ENCODE measurements at regions not wholly inside any gene's neighbourhood (a gene's known extent, or its start where the extent isn't known, plus 50 kb on each side); places are given as distances from the start of the nearest gene placed in this dataset.

DNA sequence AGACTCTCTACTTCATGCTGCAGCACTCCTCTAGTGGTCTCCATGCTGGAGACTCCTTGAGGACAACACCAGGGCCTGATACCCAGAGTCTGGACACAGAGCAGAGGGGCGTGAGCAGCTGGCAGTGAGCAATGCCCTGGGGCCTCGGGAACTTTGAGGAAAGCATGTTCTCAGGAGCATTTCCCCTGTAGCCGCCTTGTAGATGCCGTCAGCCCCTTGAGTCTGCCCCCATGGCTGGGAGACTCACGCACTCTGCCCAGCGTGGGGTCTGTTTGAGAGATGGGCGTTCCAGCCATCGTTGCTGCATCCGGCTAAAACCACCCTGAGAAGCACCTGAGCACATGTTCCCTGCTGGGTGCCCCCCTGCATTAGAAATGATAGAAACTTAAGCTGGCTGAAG is 56.8 kb downstream of the PLXNA1 start:
- H3K36me3 Mint-ChIP-seq (ENCODE audit: low read depth, unreplicated experiment): no peaks in the 10 kb centered on the region
- FAIRE-seq: no peak
- no peaks in the 10 kb centered on the region for H3K9me3 ChIP-seq (ENCODE audit: insufficient read depth, low read depth, low read length)

DNA sequence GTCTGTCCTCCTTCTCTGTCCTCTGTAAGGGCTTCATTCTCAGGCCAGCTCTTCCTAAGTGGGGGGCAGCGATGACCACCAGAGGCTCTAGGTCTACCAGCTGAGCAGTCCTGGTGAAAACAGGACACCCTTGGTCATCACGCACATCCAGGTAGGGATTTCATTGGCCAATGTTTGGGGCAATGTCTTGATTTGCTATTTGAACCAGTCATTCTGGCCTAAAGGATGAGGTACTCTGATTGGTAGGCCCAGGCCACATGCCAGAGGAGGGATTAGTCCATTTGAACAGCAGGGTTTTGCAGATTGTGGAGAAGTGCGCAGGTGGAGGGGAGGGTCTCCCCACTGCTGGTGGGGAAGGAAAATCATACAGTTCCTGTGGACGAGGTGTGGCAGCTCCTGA is 57.3 kb downstream of the PLXNA1 start:
- no peak overlapping the region for H3K27ac Mint-ChIP-seq (ENCODE audit: unreplicated experiment)
- H3K4me1 Mint-ChIP-seq (ENCODE audit: low read depth, unreplicated experiment): peaks cover 10% of the 10 kb centered on the region
- no peak for FAIRE-seq

More for the DNA sequence above, 56.8 kb downstream of the PLXNA1 start:
- H3K36me3 ChIP-seq (ENCODE audit: insufficient read depth, low read length): no peaks in the 10 kb centered on the region
- peaks cover 16% of the 10 kb centered on the region for H3K4me1 ChIP-seq (ENCODE audit: insufficient read depth, low read length)
- H3K27me3 ChIP-seq (ENCODE audit: insufficient read depth, low read length): no peaks in the 10 kb centered on the region
- peaks cover 11% of the 10 kb centered on the region for H3K27me3 Mint-ChIP-seq (ENCODE audit: low read depth, unreplicated experiment)
- no peak overlapping the region for H3K27ac Mint-ChIP-seq (ENCODE audit: unreplicated experiment)
- H3K9me3 Mint-ChIP-seq (ENCODE audit: unreplicated experiment): peaks cover 1% of the 10 kb centered on the region
- H3K4me3 ChIP-seq (ENCODE audit: insufficient read depth, low read depth, low read length): no peak overlapping the region
- TF ChIP-seq, protein P1, sequence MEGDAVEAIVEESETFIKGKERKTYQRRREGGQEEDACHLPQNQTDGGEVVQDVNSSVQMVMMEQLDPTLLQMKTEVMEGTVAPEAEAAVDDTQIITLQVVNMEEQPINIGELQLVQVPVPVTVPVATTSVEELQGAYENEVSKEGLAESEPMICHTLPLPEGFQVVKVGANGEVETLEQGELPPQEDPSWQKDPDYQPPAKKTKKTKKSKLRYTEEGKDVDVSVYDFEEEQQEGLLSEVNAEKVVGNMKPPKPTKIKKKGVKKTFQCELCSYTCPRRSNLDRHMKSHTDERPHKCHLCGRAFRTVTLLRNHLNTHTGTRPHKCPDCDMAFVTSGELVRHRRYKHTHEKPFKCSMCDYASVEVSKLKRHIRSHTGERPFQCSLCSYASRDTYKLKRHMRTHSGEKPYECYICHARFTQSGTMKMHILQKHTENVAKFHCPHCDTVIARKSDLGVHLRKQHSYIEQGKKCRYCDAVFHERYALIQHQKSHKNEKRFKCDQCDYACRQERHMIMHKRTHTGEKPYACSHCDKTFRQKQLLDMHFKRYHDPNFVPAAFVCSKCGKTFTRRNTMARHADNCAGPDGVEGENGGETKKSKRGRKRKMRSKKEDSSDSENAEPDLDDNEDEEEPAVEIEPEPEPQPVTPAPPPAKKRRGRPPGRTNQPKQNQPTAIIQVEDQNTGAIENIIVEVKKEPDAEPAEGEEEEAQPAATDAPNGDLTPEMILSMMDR (IDR thresholded peaks at IDR 0.05; ENCODE audit: insufficient read depth, low read depth, low read length): no peak
- TF ChIP-seq EZH2 (IDR thresholded peaks at IDR 0.05; ENCODE audit: insufficient read depth, low read length): no peak
- no peak overlapping the region for H3K4me3 Mint-ChIP-seq (ENCODE audit: unreplicated experiment)
- H3K79me2 ChIP-seq (ENCODE audit: insufficient read depth, low read length): no peaks in the 10 kb centered on the region
- no peak overlapping the region for H3K4me2 ChIP-seq (ENCODE audit: low read length)
- H2AFZ ChIP-seq (ENCODE audit: low read depth, low read length): no peak overlapping the region
- peaks cover 10% of the 10 kb centered on the region for H3K4me1 Mint-ChIP-seq (ENCODE audit: low read depth, unreplicated experiment)
- H3K9ac ChIP-seq (ENCODE audit: low read length): no peak overlapping the region
- H3K27ac ChIP-seq (ENCODE audit: low read depth, low read length): no peak overlapping the region
- no peaks in the 10 kb centered on the region for H4K20me1 ChIP-seq (ENCODE audit: insufficient read depth, low read length)
- DNase-seq (ENCODE audit: low read depth): no peak

DNA sequence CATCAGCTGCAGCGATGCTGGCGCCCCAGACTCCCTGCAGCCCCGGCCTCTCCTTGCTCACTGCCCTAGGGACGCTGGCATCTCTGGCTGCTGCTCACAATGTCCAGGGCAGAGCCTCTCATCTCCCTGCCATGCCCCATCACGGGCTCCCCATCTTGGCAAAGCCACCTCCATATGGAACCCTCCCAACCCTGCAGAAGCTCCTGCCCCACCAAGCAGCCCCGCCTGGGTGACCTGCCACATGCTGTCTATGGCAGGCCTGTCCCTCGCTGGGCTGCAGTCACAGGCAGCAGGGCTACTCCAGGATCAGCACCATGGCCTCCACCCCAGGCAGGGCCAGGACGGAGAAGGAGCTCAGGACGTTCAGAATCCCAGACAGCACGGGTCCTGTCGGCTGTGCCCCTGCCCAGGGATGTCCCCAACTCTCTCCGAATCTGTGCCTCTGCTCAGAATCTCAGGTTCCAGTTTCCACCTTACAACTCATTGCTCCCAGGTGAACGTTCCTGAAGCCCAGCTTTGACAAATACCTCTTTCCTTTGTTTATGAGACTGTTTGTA is 58.4 kb downstream of the PLXNA1 start:
- H3K27me3 Mint-ChIP-seq (ENCODE audit: low read depth, unreplicated experiment): peaks cover 11% of the 10 kb centered on the region
- no peak overlapping the region for H3K4me3 Mint-ChIP-seq (ENCODE audit: unreplicated experiment)
- no peak overlapping the region for H3K27ac Mint-ChIP-seq (ENCODE audit: unreplicated experiment)
- TF ChIP-seq, protein P1 (IDR thresholded peaks at IDR 0.05; ENCODE audit: insufficient read depth, low read depth, low read length): no peak
- TF ChIP-seq EZH2 (IDR thresholded peaks at IDR 0.05; ENCODE audit: insufficient read depth, low read length): no peak
- Histone ChIP-seq H3K9me3 (ENCODE audit: insufficient read depth, low read depth, low read length) (no peaks in the 10 kb centered on the region), H3K4me2 (ENCODE audit: low read length) (no peak overlapping the region), H3K27ac (ENCODE audit: low read depth, low read length) (no peak overlapping the region), H3K4me3 (ENCODE audit: insufficient read depth, low read depth, low read length) (no peak overlapping the region), H3K9ac (ENCODE audit: low read length) (no peak overlapping the region), H3K79me2 (ENCODE audit: insufficient read depth, low read length) (no peaks in the 10 kb centered on the region), H4K20me1 (ENCODE audit: insufficient read depth, low read length) (no peaks in the 10 kb centered on the region), H3K36me3 (ENCODE audit: insufficient read depth, low read length) (no peaks in the 10 kb centered on the region), H3K4me1 (ENCODE audit: insufficient read depth, low read length) (peaks cover 7% of the 10 kb centered on the region), H3K27me3 (ENCODE audit: insufficient read depth, low read length) (peaks cover 4% of the 10 kb centered on the region), H2AFZ (ENCODE audit: low read depth, low read length) (no peak overlapping the region)
- FAIRE-seq (no peak), DNase-seq (ENCODE audit: low read depth) (no peak)
- peaks cover 10% of the 10 kb centered on the region for H3K4me1 Mint-ChIP-seq (ENCODE audit: low read depth, unreplicated experiment)
- no peaks in the 10 kb centered on the region for H3K36me3 Mint-ChIP-seq (ENCODE audit: low read depth, unreplicated experiment)
- H3K9me3 Mint-ChIP-seq (ENCODE audit: unreplicated experiment): peaks cover 1% of the 10 kb centered on the region

More for the DNA sequence above, 57.3 kb downstream of the PLXNA1 start:
- H3K36me3 Mint-ChIP-seq (ENCODE audit: low read depth, unreplicated experiment): no peaks in the 10 kb centered on the region
- Histone ChIP-seq H3K27ac (ENCODE audit: low read depth, low read length) (no peak overlapping the region), H3K79me2 (ENCODE audit: insufficient read depth, low read length) (no peaks in the 10 kb centered on the region), H3K36me3 (ENCODE audit: insufficient read depth, low read length) (no peaks in the 10 kb centered on the region), H2AFZ (ENCODE audit: low read depth, low read length) (no peak overlapping the region), H3K27me3 (ENCODE audit: insufficient read depth, low read length) (no peaks in the 10 kb centered on the region), H4K20me1 (ENCODE audit: insufficient read depth, low read length) (no peaks in the 10 kb centered on the region), H3K4me3 (ENCODE audit: insufficient read depth, low read depth, low read length) (no peak overlapping the region), H3K4me1 (ENCODE audit: insufficient read depth, low read length) (peaks cover 15% of the 10 kb centered on the region), H3K4me2 (ENCODE audit: low read length) (no peak overlapping the region), H3K9ac (ENCODE audit: low read length) (no peak overlapping the region), H3K9me3 (ENCODE audit: insufficient read depth, low read depth, low read length) (no peaks in the 10 kb centered on the region)
- TF ChIP-seq, protein P1 (IDR thresholded peaks at IDR 0.05; ENCODE audit: insufficient read depth, low read depth, low read length): no peak
- no peak for TF ChIP-seq EZH2 (IDR thresholded peaks at IDR 0.05; ENCODE audit: insufficient read depth, low read length)
- no peak overlapping the region for H3K4me3 Mint-ChIP-seq (ENCODE audit: unreplicated experiment)
- peaks cover 1% of the 10 kb centered on the region for H3K9me3 Mint-ChIP-seq (ENCODE audit: unreplicated experiment)
- no peak for DNase-seq (ENCODE audit: low read depth)
- H3K27me3 Mint-ChIP-seq (ENCODE audit: low read depth, unreplicated experiment): peaks cover 11% of the 10 kb centered on the region

Data from astrocyte (in vitro differentiated cells and primary cell).